K562 (cell line): ENCODE measurements at regions not wholly inside any gene's neighbourhood (a gene's known extent, or its start where the extent isn't known, plus 50 kb on each side); places are given as distances from the start of the nearest gene placed in this dataset.
"Not testable (repeated sequence)": the region's sequence is repeated elsewhere in the genome, so short reads cannot be mapped to it uniquely, and the experiment has no call there.

Source experiments
- CTCF ChIP-seq, 3 experiments: IDR thresholded peaks in 2 of 3; conservative IDR thresholded peaks in 1 of 3; 2 replicates each; pipeline ENCODE4 v1.5.1; 2011 to 2012; ENCODE audit warnings: low read length in 3 of 3, mild to moderate bottlenecking in 3 of 3, control low read depth in 2 of 3, improper control_type of control experiment in 1 of 3, inconsistent platforms in 1 of 3, low read depth in 1 of 3, mixed read lengths in 1 of 3, moderate library complexity in 1 of 3; ENCODE audit not compliant: insufficient read depth in 2 of 3
- HDAC6 ChIP-seq: IDR thresholded peaks from 2 replicates; pipeline ENCODE4 v1.6.1; 2012; ENCODE audit warnings: low read depth, mild to moderate bottlenecking, control low read depth, inconsistent platforms, low read length, moderate library complexity

- TF ChIP-seq CTCF (IDR thresholded peaks at IDR 0.05 in 2 of 3, conservative IDR thresholded peaks at IDR 0.05 in 1 of 3; ENCODE audit: insufficient read depth in 2 of 3, low read depth in 1 of 3, low read length in 3 of 3); HDAC6: not testable (repeated sequence)
Observed at GRCh38 chr2:95755956-95756669, 164.3 kb downstream of the TRIM43 start.
